CD8-positive, alpha-beta memory T cell (primary cell): ENCODE measurements at regions not wholly inside any gene's neighbourhood (a gene's known extent, or its start where the extent isn't known, plus 50 kb on each side); places are given as distances from the start of the nearest gene placed in this dataset.
A peak's percentile ranks its signal among the peaks of the same experiment; 100 is the strongest.

Experiments
- CTCF ChIA-PET: fragments of 350-600 bp; sonication (Branson Sonifier 250); formaldehyde crosslinking; loops from one replicate; lab custom pipeline; 2021; ENCODE audit warnings: antibody characterized with exemption; lab: Charles Lee
- POLR2A ChIA-PET: fragments of 350-600 bp; sonication (Branson Sonifier 250); formaldehyde crosslinking; loops from one replicate; lab custom pipeline; 2021; ENCODE audit warnings: antibody characterized with exemption; lab: Charles Lee
- DNase-seq, 5 donors: peaks; one replicate each; pipeline versions ENCODE4 v3.0.0 to v3.0.0-alpha.2; 2020 to 2022; ENCODE audit warnings: mixed read lengths in 1 of 5
- H3K27ac ChIP-seq: one replicate; pipeline ENCODE4 v1.7.0; 2013; ENCODE audit warnings: low read depth, mild to moderate bottlenecking, low read length, moderate library complexity
- H3K27me3 ChIP-seq: 2 replicates; pipeline ENCODE4 v1.7.0; 2013; ENCODE audit warnings: low read length, mild to moderate bottlenecking; ENCODE audit not compliant: insufficient read depth, poor library complexity, severe bottlenecking
- H3K36me3 ChIP-seq: 2 replicates; pipeline ENCODE4 v1.7.0; 2013; ENCODE audit warnings: mild to moderate bottlenecking, low read length, moderate library complexity; ENCODE audit not compliant: insufficient read depth
- H3K4me1 ChIP-seq: 2 replicates; pipeline ENCODE4 v1.7.0; 2013; ENCODE audit warnings: mild to moderate bottlenecking, low read length, moderate library complexity; ENCODE audit not compliant: insufficient read depth
- H3K4me3 ChIP-seq: 2 replicates; pipeline ENCODE4 v1.7.0; 2013; ENCODE audit warnings: mild to moderate bottlenecking, low read length
- H3K9me3 ChIP-seq: 2 replicates; pipeline ENCODE4 v1.7.0; 2013; ENCODE audit warnings: mild to moderate bottlenecking, low read length
- H3K27ac Mint-ChIP-seq, 8 donors: one replicate each; pipeline ENCODE4 v1.8.0; 2020 to 2021; ENCODE audit warnings: mixed read lengths in 8 of 8, mild to moderate bottlenecking in 6 of 8, inconsistent platforms in 3 of 8, moderate library complexity in 3 of 8
- H3K27me3 Mint-ChIP-seq, 2 donors: one replicate each; pipeline ENCODE4 v1.8.0; 2020 to 2021; ENCODE audit warnings: mixed read lengths in 2 of 2, mild to moderate bottlenecking in 1 of 2, moderate library complexity in 1 of 2
- H3K36me3 Mint-ChIP-seq, 3 donors: one replicate each; pipeline ENCODE4 v1.8.0; 2020 to 2021; ENCODE audit warnings: mixed read lengths in 3 of 3, inconsistent platforms in 1 of 3, mild to moderate bottlenecking in 1 of 3
- H3K4me1 Mint-ChIP-seq, 3 donors: one replicate each; pipeline ENCODE4 v1.8.0; 2020 to 2021; ENCODE audit warnings: mixed read lengths in 3 of 3, inconsistent platforms in 1 of 3, mild to moderate bottlenecking in 1 of 3
- H3K4me3 Mint-ChIP-seq, 7 donors: one replicate each; pipeline ENCODE4 v1.8.0; 2020 to 2021; ENCODE audit warnings: mixed read lengths in 7 of 7, mild to moderate bottlenecking in 6 of 7, moderate library complexity in 4 of 7, inconsistent platforms in 2 of 7
- H3K9me3 Mint-ChIP-seq, 5 donors: one replicate each; pipeline ENCODE4 v1.8.0; 2020 to 2022; ENCODE audit warnings: mixed read lengths in 5 of 5, mild to moderate bottlenecking in 3 of 5, moderate library complexity in 2 of 5, inconsistent platforms in 1 of 5

DNA sequence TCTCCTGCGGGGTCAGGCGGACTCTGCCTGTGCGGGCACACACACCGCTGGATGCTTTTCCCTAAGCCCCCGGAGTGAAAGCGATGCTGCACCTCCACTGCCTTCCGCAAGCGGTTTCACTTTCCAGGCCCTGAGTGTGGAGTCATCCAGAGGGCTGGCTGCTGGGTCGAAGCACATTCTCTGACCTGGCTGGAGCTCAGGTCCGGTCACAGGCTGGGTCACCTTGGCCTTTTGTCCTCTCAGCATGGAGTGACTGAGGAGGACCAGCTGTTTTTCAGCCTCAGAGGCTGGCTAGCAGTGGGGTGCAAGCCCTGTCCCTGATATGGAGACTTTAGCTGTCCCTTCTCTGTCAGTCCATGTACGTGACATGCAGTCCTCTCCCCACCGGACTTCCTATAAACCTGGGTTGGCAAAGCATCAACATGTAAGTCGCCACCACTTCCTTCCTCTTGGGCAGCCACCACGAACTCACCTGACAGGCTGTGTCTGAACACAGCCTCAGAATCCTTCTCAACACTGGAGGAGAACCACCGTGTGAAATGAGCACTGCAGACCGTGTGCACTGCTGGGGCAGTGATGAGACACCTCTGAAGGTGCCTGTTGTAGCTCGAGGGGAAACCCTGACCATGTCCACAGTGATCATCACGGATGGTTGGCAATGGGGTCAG is 51.3 kb downstream of the GADD45G start:
- H3K4me3 Mint-ChIP-seq, result no peak overlapping the region
- Histone ChIP-seq H3K27ac (no peak overlapping the region), H3K36me3 (no peaks in the 10 kb centered on the region), H3K4me3 (no peak overlapping the region), H3K9me3 (no peaks in the 10 kb centered on the region), H3K27me3 (no peaks in the 10 kb centered on the region), H3K4me1 (peaks cover 8% of the 10 kb centered on the region)
- DNase-seq, result no peak
- H3K36me3 Mint-ChIP-seq, result no peaks in the 10 kb centered on the region
- peaks cover 8 to 18% (median 11%) of the 10 kb centered on the region in 3 donors for H3K4me1 Mint-ChIP-seq
- CTCF ChIA-PET, result no interaction called here
- peaks cover 4 to 9% of the 10 kb centered on the region in 2 donors for H3K27me3 Mint-ChIP-seq
- no peaks in the 10 kb centered on the region for H3K9me3 Mint-ChIP-seq
- POLR2A ChIA-PET, result no interaction called here
- H3K27ac Mint-ChIP-seq, result peak overlapping the region in 4 of 8 donors; percentile 4 to 74 (median 43)

DNA sequence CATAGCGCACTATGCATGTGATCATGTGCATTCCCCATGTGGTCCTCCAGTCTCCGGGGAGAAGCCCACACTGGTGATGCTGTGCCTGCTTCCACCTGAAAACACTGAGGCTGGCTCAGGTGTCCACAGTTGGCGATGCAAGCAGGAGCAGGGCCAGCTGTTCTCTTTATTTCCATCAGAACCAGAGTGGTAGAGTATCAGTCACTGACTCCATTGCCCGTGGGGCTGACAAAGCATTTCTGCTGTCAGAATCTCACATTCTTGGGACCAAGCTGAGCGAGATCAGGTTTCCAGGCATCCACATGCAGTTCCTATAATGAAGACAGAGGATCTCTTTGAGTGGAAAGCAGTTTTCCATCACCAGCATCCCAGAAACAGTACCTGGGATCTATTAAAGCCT is 52.5 kb downstream of the GADD45G start:
- Mint-ChIP-seq H3K27me3 (peaks cover 4 to 15% of the 10 kb centered on the region in 2 donors), H3K4me1 (peaks cover 8 to 18% (median 11%) of the 10 kb centered on the region in 3 donors), H3K4me3 (no peak overlapping the region), H3K9me3 (no peaks in the 10 kb centered on the region), H3K36me3 (no peaks in the 10 kb centered on the region), H3K27ac (peak overlapping the region in 1 of 8 donors; percentile 21)
- H3K9me3 ChIP-seq, result no peaks in the 10 kb centered on the region
- H3K4me1 ChIP-seq, result peaks cover 8% of the 10 kb centered on the region
- H3K4me3 ChIP-seq, result no peak overlapping the region
- DNase-seq, result no peak
- no peak overlapping the region for H3K27ac ChIP-seq
- no peaks in the 10 kb centered on the region for H3K36me3 ChIP-seq
- POLR2A ChIA-PET, result no interaction called here
- H3K27me3 ChIP-seq, result no peaks in the 10 kb centered on the region
- CTCF ChIA-PET, result no interaction called here

DNA sequence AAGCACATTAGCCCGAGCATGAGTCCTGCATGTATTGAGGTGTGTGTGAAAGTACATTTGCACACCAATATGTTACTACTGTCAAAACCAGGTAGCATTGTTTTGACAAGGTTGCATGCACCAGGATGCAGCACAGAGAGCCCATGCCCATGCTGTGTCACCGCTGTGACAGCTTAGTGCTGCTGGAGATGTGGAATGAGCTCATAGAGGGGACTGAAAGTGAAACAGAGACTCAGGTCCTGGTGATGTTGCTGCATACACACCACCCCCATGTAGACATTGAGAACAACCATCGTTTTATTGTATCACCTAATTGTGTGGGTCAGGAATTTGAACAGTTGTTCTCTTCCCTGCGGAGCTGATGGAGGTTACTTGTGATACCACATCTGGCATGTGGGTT is 53.0 kb downstream of the GADD45G start:
- DNase-seq, result no peak
- H3K36me3 ChIP-seq, result no peaks in the 10 kb centered on the region
- ChIA-PET POLR2A (no interaction called here), CTCF (no interaction called here)
- H3K9me3 Mint-ChIP-seq, result no peaks in the 10 kb centered on the region
- peaks cover 8% of the 10 kb centered on the region for H3K4me1 ChIP-seq
- H3K9me3 ChIP-seq, result no peaks in the 10 kb centered on the region
- H3K36me3 Mint-ChIP-seq, result no peaks in the 10 kb centered on the region
- H3K27ac Mint-ChIP-seq, result no peak overlapping the region
- peaks cover 4 to 16% of the 10 kb centered on the region in 2 donors for H3K27me3 Mint-ChIP-seq
- H3K4me1 Mint-ChIP-seq, result peaks cover 8 to 18% (median 11%) of the 10 kb centered on the region in 3 donors
- H3K4me3 ChIP-seq, result no peak overlapping the region
- no peak overlapping the region for H3K27ac ChIP-seq
- no peak overlapping the region for H3K4me3 Mint-ChIP-seq
- H3K27me3 ChIP-seq, result no peaks in the 10 kb centered on the region

DNA sequence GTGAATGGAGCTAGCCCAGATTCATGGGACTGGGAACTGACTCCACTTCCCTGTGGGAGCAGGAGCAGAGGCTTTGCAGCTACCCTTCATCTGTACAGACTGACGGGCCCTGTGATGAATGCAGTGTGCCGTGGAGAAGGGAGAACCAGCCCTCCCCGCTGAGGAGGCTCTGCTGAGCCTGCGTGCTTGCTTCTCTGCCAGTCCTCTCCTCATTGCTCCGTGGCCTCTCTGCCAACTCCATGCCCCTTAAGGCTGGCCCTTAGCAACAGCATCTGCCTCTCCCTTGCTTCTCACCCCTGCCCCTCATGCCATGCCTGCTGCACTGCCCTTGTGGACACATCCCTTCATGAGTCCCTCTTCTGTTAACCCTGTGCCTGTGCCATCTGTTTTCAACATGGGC is 53.6 kb downstream of the GADD45G start:
- H3K27me3 ChIP-seq, result no peaks in the 10 kb centered on the region
- ChIA-PET CTCF (no interaction called here), POLR2A (no interaction called here)
- H3K27ac ChIP-seq, result no peak overlapping the region
- no peaks in the 10 kb centered on the region for H3K9me3 ChIP-seq
- no peak overlapping the region for H3K27ac Mint-ChIP-seq
- no peaks in the 10 kb centered on the region for H3K36me3 Mint-ChIP-seq
- H3K4me3 ChIP-seq, result no peak overlapping the region
- no peaks in the 10 kb centered on the region for H3K9me3 Mint-ChIP-seq
- peaks cover 8% of the 10 kb centered on the region for H3K4me1 ChIP-seq
- DNase-seq, result no peak
- H3K27me3 Mint-ChIP-seq, result peaks cover 4 to 23% of the 10 kb centered on the region in 2 donors
- H3K36me3 ChIP-seq, result no peaks in the 10 kb centered on the region
- H3K4me1 Mint-ChIP-seq, result peaks cover 8 to 18% (median 11%) of the 10 kb centered on the region in 3 donors
- H3K4me3 Mint-ChIP-seq, result no peak overlapping the region

DNA sequence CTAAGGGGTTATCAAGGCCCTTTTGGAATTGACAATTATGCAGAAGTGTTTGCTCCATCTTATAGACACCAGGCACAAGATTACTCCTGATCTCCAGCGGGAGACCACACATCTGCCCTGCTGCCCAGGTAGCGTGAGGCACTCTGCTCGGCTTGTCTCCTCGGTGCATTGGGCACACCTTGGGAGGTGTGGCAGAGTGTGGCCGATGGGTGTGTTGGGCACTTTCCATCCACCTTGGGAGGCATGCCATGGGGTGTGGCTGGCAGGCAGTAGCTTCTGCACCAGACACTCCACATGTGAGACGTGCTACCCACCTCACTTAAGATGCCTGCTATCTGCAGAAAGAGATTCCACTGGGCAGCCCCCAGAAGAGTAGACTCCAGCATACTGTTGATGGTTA is 54.1 kb downstream of the GADD45G start:
- DNase-seq, result no peak
- Histone ChIP-seq H3K27ac (no peak overlapping the region), H3K4me1 (peaks cover 8% of the 10 kb centered on the region), H3K36me3 (no peaks in the 10 kb centered on the region), H3K4me3 (no peak overlapping the region), H3K27me3 (no peaks in the 10 kb centered on the region), H3K9me3 (no peaks in the 10 kb centered on the region)
- Mint-ChIP-seq H3K27ac (no peak overlapping the region), H3K27me3 (peaks cover 5 to 23% of the 10 kb centered on the region in 2 donors), H3K36me3 (no peaks in the 10 kb centered on the region), H3K9me3 (no peaks in the 10 kb centered on the region), H3K4me1 (peaks cover 8 to 18% (median 11%) of the 10 kb centered on the region in 3 donors), H3K4me3 (no peak overlapping the region)
- POLR2A ChIA-PET, result no interaction called here
- CTCF ChIA-PET, result no interaction called here

DNA sequence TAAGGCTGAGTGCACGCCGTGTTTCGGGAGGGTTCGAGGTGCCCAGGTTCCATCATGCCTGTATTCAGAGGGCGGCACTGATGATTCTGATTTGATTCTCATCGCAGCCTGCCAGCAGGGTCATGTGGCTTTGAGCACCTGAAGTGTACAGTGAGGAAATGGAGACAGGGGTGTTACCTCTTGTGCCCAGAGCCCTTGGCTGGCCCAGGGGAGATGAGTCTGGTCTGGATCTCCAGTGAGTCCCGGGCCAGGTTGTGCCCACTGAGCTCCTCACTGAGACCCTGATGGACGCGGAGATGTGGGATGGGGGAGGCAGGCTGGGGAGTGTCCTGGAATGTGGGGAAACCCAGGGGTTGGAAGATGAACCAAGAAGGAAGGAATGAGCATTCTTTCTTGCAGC is 54.7 kb downstream of the GADD45G start:
- Histone ChIP-seq H3K4me3 (no peak overlapping the region), H3K27me3 (no peaks in the 10 kb centered on the region), H3K27ac (no peak overlapping the region), H3K36me3 (no peaks in the 10 kb centered on the region), H3K4me1 (peaks cover 8% of the 10 kb centered on the region), H3K9me3 (no peaks in the 10 kb centered on the region)
- ChIA-PET POLR2A (no interaction called here), CTCF (no interaction called here)
- no peak for DNase-seq
- H3K4me3 Mint-ChIP-seq, result no peak overlapping the region
- no peaks in the 10 kb centered on the region for H3K36me3 Mint-ChIP-seq
- H3K27ac Mint-ChIP-seq, result no peak overlapping the region
- H3K27me3 Mint-ChIP-seq, result peaks cover 5 to 23% of the 10 kb centered on the region in 2 donors
- H3K9me3 Mint-ChIP-seq, result no peaks in the 10 kb centered on the region
- H3K4me1 Mint-ChIP-seq, result peaks cover 8 to 18% (median 11%) of the 10 kb centered on the region in 3 donors

DNA sequence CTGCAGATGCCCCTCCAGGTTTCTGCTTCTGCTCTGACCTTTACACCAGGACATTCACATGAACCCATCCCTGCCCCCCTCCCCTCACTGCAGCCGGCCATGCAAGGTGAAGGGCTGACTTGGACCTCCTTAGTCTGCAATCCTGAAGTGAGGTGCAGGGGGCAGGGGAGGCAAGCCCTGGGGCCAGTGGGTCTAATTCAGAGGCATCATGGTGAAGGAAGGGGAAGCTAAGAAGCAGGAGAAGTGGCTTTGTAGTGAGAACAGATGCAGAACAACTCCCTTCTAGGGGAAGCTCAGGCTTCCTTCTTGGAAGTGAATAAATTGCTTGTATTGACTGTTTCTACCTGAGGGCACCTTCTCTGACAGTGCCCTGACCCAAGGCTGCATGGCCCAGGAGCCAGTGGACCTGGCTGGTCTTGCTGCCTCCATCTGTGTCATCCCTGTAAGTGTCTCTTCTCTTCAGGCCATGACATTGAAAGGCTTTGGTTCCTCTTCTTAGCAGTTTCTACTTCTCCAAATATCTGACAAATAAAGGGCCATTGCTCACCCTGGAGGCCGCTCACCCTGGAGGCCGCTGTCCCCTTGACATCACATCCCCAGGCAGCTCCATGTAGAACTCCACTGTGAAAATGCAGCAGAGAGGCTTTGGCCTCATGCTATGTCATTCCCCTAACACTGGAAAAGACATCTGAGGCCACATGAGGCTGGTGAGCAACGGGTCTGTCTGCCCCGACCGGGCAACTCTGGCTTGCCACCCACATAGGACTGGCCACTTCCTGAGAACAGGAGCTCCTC is 55.3 kb downstream of the GADD45G start:
- CTCF ChIA-PET, result interaction anchor here (1.2 kb wide), 1 partner anchor 18 kb away, joined by 3 read pairs; no protein-coding TSS in a partner anchor
- Histone ChIP-seq H3K27me3 (no peaks in the 10 kb centered on the region), H3K27ac (no peak overlapping the region), H3K36me3 (no peaks in the 10 kb centered on the region), H3K4me3 (no peak overlapping the region), H3K4me1 (peaks cover 8% of the 10 kb centered on the region), H3K9me3 (no peaks in the 10 kb centered on the region)
- POLR2A ChIA-PET, result no interaction called here
- H3K4me1 Mint-ChIP-seq, result peaks cover 8 to 18% (median 11%) of the 10 kb centered on the region in 3 donors
- H3K27me3 Mint-ChIP-seq, result peaks cover 5 to 23% of the 10 kb centered on the region in 2 donors
- DNase-seq, result no peak
- no peaks in the 10 kb centered on the region for H3K9me3 Mint-ChIP-seq
- no peak overlapping the region for H3K4me3 Mint-ChIP-seq
- no peaks in the 10 kb centered on the region for H3K36me3 Mint-ChIP-seq
- peak overlapping the region in 1 of 8 donors; percentile 74 for H3K27ac Mint-ChIP-seq

DNA sequence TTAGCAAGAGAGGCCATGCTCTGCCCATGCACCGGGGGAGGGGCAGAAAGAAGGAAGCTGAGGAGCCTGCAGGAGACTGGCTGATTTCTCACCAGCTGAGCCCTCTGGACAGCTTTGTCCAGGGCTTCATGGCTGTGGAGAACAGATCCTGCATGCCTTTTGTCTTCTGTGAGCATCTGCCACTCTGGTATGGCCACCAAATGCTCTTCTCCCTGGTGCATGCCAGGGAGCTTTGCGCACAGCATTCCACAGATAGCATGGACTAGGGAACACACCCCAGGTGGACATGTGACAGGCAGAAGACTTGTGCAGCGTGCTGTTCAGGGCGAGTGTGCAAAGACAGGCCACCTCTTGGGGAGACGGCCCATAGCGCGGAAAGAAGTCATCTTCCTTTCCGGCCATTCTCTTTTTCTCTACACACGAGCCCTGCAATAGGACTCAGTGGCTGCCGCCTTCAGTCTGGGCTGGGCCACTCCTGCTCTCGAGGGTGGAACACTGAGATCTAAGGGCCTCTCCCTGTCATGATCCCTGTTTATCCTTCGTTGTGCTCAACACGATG is 56.7 kb downstream of the GADD45G start:
- ChIA-PET POLR2A (no interaction called here), CTCF (interaction anchor here (1.2 kb wide), 1 partner anchor 17 kb away, joined by 3 read pairs; no protein-coding TSS in a partner anchor)
- no peaks in the 10 kb centered on the region for H3K27me3 ChIP-seq
- no peak overlapping the region for H3K4me3 Mint-ChIP-seq
- H3K4me3 ChIP-seq, result no peak overlapping the region
- H3K36me3 ChIP-seq, result no peaks in the 10 kb centered on the region
- no peak overlapping the region for H3K27ac Mint-ChIP-seq
- no peaks in the 10 kb centered on the region for H3K9me3 ChIP-seq
- H3K36me3 Mint-ChIP-seq, result no peaks in the 10 kb centered on the region
- H3K9me3 Mint-ChIP-seq, result no peaks in the 10 kb centered on the region
- peaks cover 5 to 30% of the 10 kb centered on the region in 2 donors for H3K27me3 Mint-ChIP-seq
- H3K27ac ChIP-seq, result no peak overlapping the region
- peaks cover 2% of the 10 kb centered on the region for H3K4me1 ChIP-seq
- no peak for DNase-seq
- peaks cover 5 to 13% (median 6%) of the 10 kb centered on the region in 3 donors for H3K4me1 Mint-ChIP-seq
